ENCODE measurements at regions not wholly inside any gene's neighbourhood (a gene's known extent, or its start where the extent isn't known, plus 50 kb on each side); places are given as distances from the start of the nearest gene placed in this dataset.

DNA sequence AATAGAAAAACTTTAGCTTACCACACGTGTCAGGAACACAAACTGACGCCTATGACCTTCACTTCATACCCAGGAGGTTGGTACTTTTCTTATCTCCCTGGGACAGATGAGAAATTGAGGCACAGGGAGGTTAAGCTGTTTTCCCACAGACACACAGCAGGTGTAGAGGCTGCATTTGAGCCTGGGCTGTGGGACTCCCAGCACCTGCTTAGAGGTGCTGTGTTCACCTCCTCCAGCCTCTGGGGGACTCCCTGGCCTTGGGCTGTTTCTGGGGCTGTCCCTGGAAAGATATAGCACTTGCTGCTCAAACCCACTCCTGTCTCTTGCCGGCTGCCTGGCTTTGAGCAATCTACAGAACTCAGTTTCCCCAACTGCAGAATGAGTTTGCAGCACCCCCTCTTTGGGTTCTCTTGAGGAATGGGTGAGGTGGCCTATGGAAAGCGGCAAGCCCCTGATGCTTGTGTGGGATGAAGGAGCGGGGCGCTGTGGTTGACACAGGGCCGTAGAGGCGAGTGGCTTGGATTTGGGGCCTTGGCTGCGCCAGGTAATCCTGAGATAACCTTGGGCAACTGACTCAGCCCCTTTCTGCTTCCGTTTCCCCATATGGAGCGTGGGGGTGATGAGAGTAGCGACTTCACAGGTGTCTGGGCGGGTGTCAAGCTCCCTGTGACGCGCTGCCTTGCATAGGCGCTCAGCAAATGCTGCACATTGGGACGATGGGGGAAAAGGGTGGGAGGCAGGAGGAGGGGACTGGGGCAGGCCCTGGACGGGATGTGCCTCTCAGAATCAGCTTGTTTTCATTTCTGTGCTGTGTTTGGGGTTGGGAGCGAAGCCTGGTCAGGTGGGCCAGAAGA is 104.5 kb upstream of the CIBAR2 start:
- TF ChIP-seq, protein P1, sequence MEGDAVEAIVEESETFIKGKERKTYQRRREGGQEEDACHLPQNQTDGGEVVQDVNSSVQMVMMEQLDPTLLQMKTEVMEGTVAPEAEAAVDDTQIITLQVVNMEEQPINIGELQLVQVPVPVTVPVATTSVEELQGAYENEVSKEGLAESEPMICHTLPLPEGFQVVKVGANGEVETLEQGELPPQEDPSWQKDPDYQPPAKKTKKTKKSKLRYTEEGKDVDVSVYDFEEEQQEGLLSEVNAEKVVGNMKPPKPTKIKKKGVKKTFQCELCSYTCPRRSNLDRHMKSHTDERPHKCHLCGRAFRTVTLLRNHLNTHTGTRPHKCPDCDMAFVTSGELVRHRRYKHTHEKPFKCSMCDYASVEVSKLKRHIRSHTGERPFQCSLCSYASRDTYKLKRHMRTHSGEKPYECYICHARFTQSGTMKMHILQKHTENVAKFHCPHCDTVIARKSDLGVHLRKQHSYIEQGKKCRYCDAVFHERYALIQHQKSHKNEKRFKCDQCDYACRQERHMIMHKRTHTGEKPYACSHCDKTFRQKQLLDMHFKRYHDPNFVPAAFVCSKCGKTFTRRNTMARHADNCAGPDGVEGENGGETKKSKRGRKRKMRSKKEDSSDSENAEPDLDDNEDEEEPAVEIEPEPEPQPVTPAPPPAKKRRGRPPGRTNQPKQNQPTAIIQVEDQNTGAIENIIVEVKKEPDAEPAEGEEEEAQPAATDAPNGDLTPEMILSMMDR (IDR thresholded peaks at IDR 0.05): no peak
- no peak for TF ChIP-seq POLR2A (IDR thresholded peaks at IDR 0.05)
- Histone ChIP-seq H3K9me3 (no peaks in the 10 kb centered on the region), H3K4me3 (no peak overlapping the region), H3K27me3 (no peaks in the 10 kb centered on the region), H3K4me1 (peaks cover 39% of the 10 kb centered on the region), H3K36me3 (replicated peaks in 1 of 2; ENCODE audit: insufficient read depth in 1 of 2, low read depth in 2 of 2) (no peaks in the 10 kb centered on the region), H3K27ac (no peak overlapping the region)
- DNase-seq (peak in 1 of 4 donors; percentile 66), ATAC-seq (no peak)
- WGBS, 2 donors: 81 to 89% methylated on average over 15 to 19 of the region's 19 CpGs
- intact Hi-C loops (cut with DNase I): no loop called here

DNA sequence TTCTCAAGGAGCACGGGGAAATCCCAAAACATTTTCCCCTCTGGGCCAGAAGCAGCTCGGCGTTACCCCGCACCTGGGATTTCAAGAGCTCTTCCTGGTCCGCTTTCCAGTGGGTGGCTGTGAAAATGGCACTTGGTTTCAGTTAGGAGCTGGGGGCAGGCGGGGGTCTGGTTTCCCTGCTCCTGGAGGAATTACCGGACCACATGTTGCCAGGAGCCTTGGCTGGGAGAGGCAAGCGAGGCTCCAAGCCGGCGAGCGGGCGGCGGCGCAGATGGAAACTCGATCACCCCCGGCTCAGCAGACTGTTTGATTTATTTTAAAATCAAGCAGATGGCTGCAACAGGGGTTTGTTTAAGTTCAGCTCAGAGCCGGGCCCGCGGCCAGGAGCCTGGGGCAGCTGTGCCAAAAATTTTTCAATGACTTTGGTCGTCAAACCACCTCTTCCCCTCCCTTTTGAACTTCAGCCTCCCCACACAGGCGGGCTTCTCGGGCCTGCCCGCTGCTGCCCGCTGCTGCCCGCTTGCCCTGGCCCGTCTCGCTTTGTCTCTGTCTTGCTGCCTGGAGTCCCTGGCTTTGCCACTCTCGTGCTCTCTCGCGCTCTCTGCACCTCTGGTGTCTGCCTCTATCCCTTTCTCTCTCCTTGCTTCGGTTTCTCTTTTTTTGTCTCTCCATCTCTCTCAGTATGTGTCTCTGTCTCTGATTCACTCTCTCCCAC is 108.0 kb upstream of the CIBAR2 start:
- H3K9me3 ChIP-seq: no peaks in the 10 kb centered on the region
- TF ChIP-seq, protein P1 (IDR thresholded peaks at IDR 0.05): peak in 4 of 7 experiments; percentile 9 to 32 (median 21)
- peak in 2 of 3 donors; percentile 41 to 50 for TF ChIP-seq POLR2A (IDR thresholded peaks at IDR 0.05)
- H3K36me3 ChIP-seq (replicated peaks in 1 of 2; ENCODE audit: insufficient read depth in 1 of 2, low read depth in 2 of 2): no peaks in the 10 kb centered on the region
- no peak overlapping the region for H3K4me3 ChIP-seq
- intact Hi-C loops (cut with DNase I): no loop called here
- 5 to 11% methylated on average over 21 to 31 of the region's 31 CpGs for WGBS, 2 donors
- peak overlapping the region; percentile 76 to 83 (median 80) for H3K27ac ChIP-seq
- peak; percentile 87 for ATAC-seq
- DNase-seq: peak; percentile 82 to 92 (median 90)
- peaks cover 16% of the 10 kb centered on the region for H3K4me1 ChIP-seq
- no peaks in the 10 kb centered on the region for H3K27me3 ChIP-seq

DNA sequence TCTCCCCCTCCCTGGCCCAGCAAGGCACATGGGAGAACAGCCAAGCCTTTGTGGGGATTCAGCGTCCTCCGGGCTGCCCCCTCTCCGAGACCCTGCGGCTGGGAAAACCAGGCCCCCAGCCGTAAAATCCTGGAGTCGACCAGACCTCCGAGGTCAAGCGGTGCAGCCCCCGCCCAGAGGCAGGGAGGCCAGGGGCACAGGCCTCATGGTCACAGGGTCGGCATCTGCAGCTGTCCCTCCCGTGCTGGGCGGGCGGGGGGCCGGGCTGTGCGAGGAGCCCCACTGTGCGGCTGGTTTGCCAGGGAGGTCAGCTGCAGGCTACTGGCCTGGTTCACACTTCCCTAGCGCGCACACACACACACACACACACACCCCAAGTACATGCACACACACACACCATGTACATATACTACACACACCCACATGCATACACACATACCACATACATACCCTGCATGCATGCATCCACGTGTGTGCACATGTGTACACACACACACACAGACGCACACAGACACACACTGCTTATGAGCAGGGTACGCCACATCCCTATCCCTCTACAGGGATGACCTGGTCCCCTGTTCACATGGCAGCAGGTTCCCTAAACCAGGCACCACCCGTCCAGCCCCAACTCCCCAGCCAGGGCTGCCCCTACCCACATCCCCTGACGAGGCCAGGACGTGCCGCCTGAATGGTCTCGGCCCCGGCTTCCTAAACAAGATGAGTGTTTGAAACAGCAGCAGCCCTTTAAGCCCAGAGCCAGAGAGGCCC is 108.9 kb upstream of the CIBAR2 start:
- WGBS, 2 donors: 86 to 88% methylated on average over 11 to 27 of the region's 27 CpGs
- Histone ChIP-seq H3K9me3 (no peaks in the 10 kb centered on the region), H3K4me1 (peaks cover 16% of the 10 kb centered on the region), H3K36me3 (replicated peaks in 1 of 2; ENCODE audit: insufficient read depth in 1 of 2, low read depth in 2 of 2) (no peaks in the 10 kb centered on the region), H3K4me3 (no peak overlapping the region), H3K27me3 (no peaks in the 10 kb centered on the region), H3K27ac (peak overlapping the region in 3 of 4 donors; percentile 80 to 83 (median 81))
- ATAC-seq (no peak), DNase-seq (no peak)
- intact Hi-C loops (cut with DNase I): no loop called here
- TF ChIP-seq, protein P1 (IDR thresholded peaks at IDR 0.05): no peak
- TF ChIP-seq POLR2A (IDR thresholded peaks at IDR 0.05): no peak

DNA sequence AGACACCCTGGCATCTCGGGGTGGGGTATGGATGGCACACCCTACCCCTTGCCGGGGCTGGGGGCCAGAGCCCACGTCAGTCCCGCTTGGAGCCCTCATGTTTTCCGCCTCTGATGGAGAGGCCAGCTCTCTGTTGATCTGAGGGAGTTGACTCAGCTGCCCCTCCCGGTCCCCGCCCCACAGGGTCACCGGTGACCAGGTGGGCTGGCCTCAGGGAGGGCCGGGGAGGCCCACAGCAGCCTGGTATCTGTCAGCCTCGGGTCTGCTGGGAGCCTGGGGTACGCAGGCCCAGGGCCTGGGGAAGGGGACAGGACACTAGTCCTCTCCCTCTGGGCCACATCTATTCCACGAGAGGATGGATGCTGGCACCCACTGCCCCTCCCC is 109.5 kb upstream of the CIBAR2 start:
- intact Hi-C loops (cut with DNase I): no loop called here
- DNase-seq: no peak
- ATAC-seq: no peak
- H3K9me3 ChIP-seq: no peaks in the 10 kb centered on the region
- no peaks in the 10 kb centered on the region for H3K36me3 ChIP-seq (replicated peaks in 1 of 2; ENCODE audit: insufficient read depth in 1 of 2, low read depth in 2 of 2)
- no peak overlapping the region for H3K27ac ChIP-seq
- peaks cover 16% of the 10 kb centered on the region for H3K4me1 ChIP-seq
- 85 to 88% methylated on average over 6 to 12 of the region's 12 CpGs for WGBS, 2 donors
- TF ChIP-seq, protein P1 (IDR thresholded peaks at IDR 0.05): no peak
- no peak for TF ChIP-seq POLR2A (IDR thresholded peaks at IDR 0.05)
- H3K4me3 ChIP-seq: no peak overlapping the region
- no peaks in the 10 kb centered on the region for H3K27me3 ChIP-seq

Data from body of pancreas (tissue), 4 donors.